ENCODE measurements at regions not wholly inside any gene's neighbourhood (a gene's known extent, or its start where the extent isn't known, plus 50 kb on each side); places are given as distances from the start of the nearest gene placed in this dataset.

DNA sequence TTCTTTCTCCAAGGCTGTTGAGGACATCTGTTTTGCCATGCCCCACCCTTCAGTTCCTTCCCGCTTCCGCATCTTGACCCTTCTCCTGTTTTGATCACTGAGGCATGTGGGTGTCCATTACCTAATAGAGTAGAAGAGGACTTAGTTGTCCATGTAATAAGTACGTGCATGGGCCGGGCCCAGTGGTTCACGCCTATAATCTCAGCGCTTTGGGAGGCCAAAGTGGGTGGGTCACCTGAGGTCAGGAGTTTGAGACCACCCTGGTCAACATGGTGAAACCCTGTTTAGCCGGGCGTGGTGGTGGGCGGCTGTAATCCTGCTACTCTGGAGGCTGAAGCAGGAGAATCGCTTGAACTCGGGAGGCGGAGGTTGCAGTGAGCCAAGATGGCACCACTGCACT, 637.8 kb upstream of the EEF2KMT start:
- Histone ChIP-seq H3K27me3 (ENCODE audit: control insufficient read depth, insufficient read depth, low read length) (no peaks in the 10 kb centered on the region), H3K4me1 (ENCODE audit: control insufficient read depth in 2 of 3, insufficient read depth in 2 of 3, low read depth in 1 of 3, low read length in 3 of 3) (no peaks in the 10 kb centered on the region), H3K4me3 (ENCODE audit: low read length in 3 of 3) (no peak overlapping the region), H3K9ac (ENCODE audit: low read length in 3 of 3) (no peak overlapping the region), H3K36me3 (ENCODE audit: control insufficient read depth in 2 of 3, insufficient read depth in 3 of 3, low read length in 3 of 3) (no peaks in the 10 kb centered on the region), H3K9me3 (ENCODE audit: control insufficient read depth in 2 of 3, insufficient read depth in 1 of 3, low read length in 3 of 3) (peaks cover 2 to 5% (median 3%) of the 10 kb centered on the region in 3 donors), H3K27ac (ENCODE audit: low read depth in 2 of 2, low read length in 2 of 2) (no peak overlapping the region)
- TF ChIP-seq, protein P1, sequence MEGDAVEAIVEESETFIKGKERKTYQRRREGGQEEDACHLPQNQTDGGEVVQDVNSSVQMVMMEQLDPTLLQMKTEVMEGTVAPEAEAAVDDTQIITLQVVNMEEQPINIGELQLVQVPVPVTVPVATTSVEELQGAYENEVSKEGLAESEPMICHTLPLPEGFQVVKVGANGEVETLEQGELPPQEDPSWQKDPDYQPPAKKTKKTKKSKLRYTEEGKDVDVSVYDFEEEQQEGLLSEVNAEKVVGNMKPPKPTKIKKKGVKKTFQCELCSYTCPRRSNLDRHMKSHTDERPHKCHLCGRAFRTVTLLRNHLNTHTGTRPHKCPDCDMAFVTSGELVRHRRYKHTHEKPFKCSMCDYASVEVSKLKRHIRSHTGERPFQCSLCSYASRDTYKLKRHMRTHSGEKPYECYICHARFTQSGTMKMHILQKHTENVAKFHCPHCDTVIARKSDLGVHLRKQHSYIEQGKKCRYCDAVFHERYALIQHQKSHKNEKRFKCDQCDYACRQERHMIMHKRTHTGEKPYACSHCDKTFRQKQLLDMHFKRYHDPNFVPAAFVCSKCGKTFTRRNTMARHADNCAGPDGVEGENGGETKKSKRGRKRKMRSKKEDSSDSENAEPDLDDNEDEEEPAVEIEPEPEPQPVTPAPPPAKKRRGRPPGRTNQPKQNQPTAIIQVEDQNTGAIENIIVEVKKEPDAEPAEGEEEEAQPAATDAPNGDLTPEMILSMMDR (IDR thresholded peaks at IDR 0.05; ENCODE audit: borderline replicate concordance, extremely low read depth, insufficient read depth), result no peak
- intact Hi-C loops (cut with DNase I), result no loop called here
- DNase-seq, result no peak
- no peak for FAIRE-seq

- no peak for FAIRE-seq
- peak overlapping the region in 1 of 3 donors; percentile 27 for H3K4me3 ChIP-seq (ENCODE audit: low read length in 3 of 3)
- intact Hi-C loops (cut with DNase I), result no loop called here
- H3K9ac ChIP-seq (ENCODE audit: low read length in 3 of 3), result no peak overlapping the region
- H3K9me3 ChIP-seq (ENCODE audit: control insufficient read depth in 2 of 3, insufficient read depth in 1 of 3, low read length in 3 of 3), result peaks cover 0 to 5% (median 2%) of the 10 kb centered on the region in 3 donors
- DNase-seq, result no peak
- no peaks in the 10 kb centered on the region for H3K4me1 ChIP-seq (ENCODE audit: control insufficient read depth in 2 of 3, insufficient read depth in 2 of 3, low read depth in 1 of 3, low read length in 3 of 3)
- H3K36me3 ChIP-seq (ENCODE audit: control insufficient read depth in 2 of 3, insufficient read depth in 3 of 3, low read length in 3 of 3), result no peaks in the 10 kb centered on the region
- H3K27ac ChIP-seq (ENCODE audit: low read depth in 2 of 2, low read length in 2 of 2), result no peak overlapping the region
- TF ChIP-seq, protein P1 (IDR thresholded peaks at IDR 0.05; ENCODE audit: borderline replicate concordance, extremely low read depth, insufficient read depth), result no peak
- H3K27me3 ChIP-seq (ENCODE audit: control insufficient read depth, insufficient read depth, low read length), result no peaks in the 10 kb centered on the region
Observed at GRCh38 chr16:5730783-5731182, 633.2 kb upstream of the EEF2KMT start.

GRCh38 chr16:5722116-5722619, 624.6 kb upstream of the EEF2KMT start:
- H3K27me3 ChIP-seq (ENCODE audit: control insufficient read depth, insufficient read depth, low read length), result no peaks in the 10 kb centered on the region

More at GRCh38 chr16:5722116-5722619, 624.6 kb upstream of the EEF2KMT start:
- TF ChIP-seq, protein P1 (IDR thresholded peaks at IDR 0.05; ENCODE audit: borderline replicate concordance, extremely low read depth, insufficient read depth), result no peak
- H3K9ac ChIP-seq (ENCODE audit: low read length in 3 of 3), result no peak overlapping the region
- FAIRE-seq, result no peak
- no peak for DNase-seq
- no peaks in the 10 kb centered on the region for H3K4me1 ChIP-seq (ENCODE audit: control insufficient read depth in 2 of 3, insufficient read depth in 2 of 3, low read depth in 1 of 3, low read length in 3 of 3)
- H3K36me3 ChIP-seq (ENCODE audit: control insufficient read depth in 2 of 3, insufficient read depth in 3 of 3, low read length in 3 of 3), result no peaks in the 10 kb centered on the region
- H3K27ac ChIP-seq (ENCODE audit: low read depth in 2 of 2, low read length in 2 of 2), result no peak overlapping the region
- no peak overlapping the region for H3K4me3 ChIP-seq (ENCODE audit: low read length in 3 of 3)
- no peaks in the 10 kb centered on the region for H3K9me3 ChIP-seq (ENCODE audit: control insufficient read depth in 2 of 3, insufficient read depth in 1 of 3, low read length in 3 of 3)
- intact Hi-C loops (cut with DNase I), result no loop called here
